OCI-LY1 (cell line): ENCODE measurements at regions not wholly inside any gene's neighbourhood (a gene's known extent, or its start where the extent isn't known, plus 50 kb on each side); places are given as distances from the start of the nearest gene placed in this dataset.

Experiments used
- H2AFZ ChIP-seq: fragments of 200-600 bp; sonication (generic), shearing (Covaris generic); 2 replicates; pipeline ENCODE4 v1.6.0; 2014; ENCODE audit warnings: antibody characterized with exemption, mild to moderate bottlenecking, low read length
- H3F3A ChIP-seq: fragments of 200-600 bp; sonication (generic), shearing (Covaris generic); 2 replicates; pipeline ENCODE4 v1.6.0; 2014; ENCODE audit warnings: mild to moderate bottlenecking, antibody characterized with exemption, low read length, moderate library complexity; ENCODE audit not compliant: insufficient read depth
- H3K27ac ChIP-seq: fragments of 200-600 bp; sonication (generic); 2 replicates; pipeline ENCODE4 v1.5.1; 2014; ENCODE audit warnings: low read length, mixed run types, mild to moderate bottlenecking, low read depth; ENCODE audit not compliant: poor library complexity, severe bottlenecking
- H3K27me3 ChIP-seq: fragments of 200-600 bp; sonication (generic); 2 replicates; pipeline ENCODE4 v1.6.0; 2014; ENCODE audit warnings: antibody characterized with exemption, mild to moderate bottlenecking, low read length, moderate library complexity; ENCODE audit not compliant: insufficient read depth
- H3K36me3 ChIP-seq: fragments of 200-600 bp; sonication (generic); 2 replicates; pipeline ENCODE4 v1.6.1; 2014; ENCODE audit warnings: mild to moderate bottlenecking, antibody characterized with exemption, low read length, moderate library complexity, mixed read lengths; ENCODE audit not compliant: insufficient read depth
- H3K4me1 ChIP-seq: fragments of 200-600 bp; sonication (generic); 2 replicates; pipeline ENCODE4 v1.5.1; 2014; ENCODE audit warnings: mild to moderate bottlenecking, low read length, moderate library complexity; ENCODE audit not compliant: insufficient read depth, severe bottlenecking
- H3K4me2 ChIP-seq: fragments of 200-600 bp; sonication (generic), shearing (Covaris generic); 2 replicates; pipeline ENCODE4 v1.6.1; 2014; ENCODE audit warnings: low read length
- H3K4me3 ChIP-seq: fragments of 200-600 bp; sonication (generic); 2 replicates; pipeline ENCODE4 v1.5.1; 2014; ENCODE audit warnings: low read length, low read depth, mild to moderate bottlenecking, mixed read lengths; ENCODE audit not compliant: poor library complexity, severe bottlenecking
- H3K79me2 ChIP-seq: fragments of 200-600 bp; shearing (Covaris generic); 2 replicates; pipeline ENCODE4 v1.6.1; 2016; ENCODE audit warnings: mixed run types, low read length, mixed read lengths; ENCODE audit not compliant: insufficient read depth
- H3K9ac ChIP-seq: fragments of 200-600 bp; sonication (generic), shearing (Covaris generic); 2 replicates; pipeline ENCODE4 v1.6.1; 2014; ENCODE audit warnings: mild to moderate bottlenecking, low read length, mixed read lengths
- H3K9me2 ChIP-seq: fragments of 200-600 bp; sonication (generic), shearing (Covaris generic); 2 replicates; pipeline ENCODE4 v1.6.1; 2014; ENCODE audit warnings: low read depth, mild to moderate bottlenecking, low read length, mixed read lengths
- H3K9me3 ChIP-seq: fragments of 200-600 bp; shearing (Covaris generic); 2 replicates; pipeline ENCODE4 v1.6.1; 2014; ENCODE audit warnings: low read length, mixed read lengths
- H4K20me1 ChIP-seq: fragments of 200-600 bp; sonication (generic), shearing (Covaris generic); 2 replicates; pipeline ENCODE4 v1.6.0; 2016; ENCODE audit warnings: mild to moderate bottlenecking, low read length; ENCODE audit not compliant: insufficient read depth
- CTCF ChIP-seq: fragments of 200-600 bp; sonication (generic), shearing (Covaris generic); IDR thresholded peaks from 2 replicates; pipeline ENCODE4 v1.5.1; 2017; ENCODE audit warnings: mild to moderate bottlenecking, antibody characterized with exemption, low read length, moderate library complexity, mixed read lengths
- EZH2 ChIP-seq: fragments of 200-600 bp; sonication (generic), shearing (Covaris generic); IDR thresholded peaks from 2 replicates; pipeline ENCODE4 v1.8.0; 2017; ENCODE audit warnings: borderline replicate concordance, mixed run types, mild to moderate bottlenecking, antibody characterized with exemption, low read length, moderate library complexity, mixed read lengths

DNA sequence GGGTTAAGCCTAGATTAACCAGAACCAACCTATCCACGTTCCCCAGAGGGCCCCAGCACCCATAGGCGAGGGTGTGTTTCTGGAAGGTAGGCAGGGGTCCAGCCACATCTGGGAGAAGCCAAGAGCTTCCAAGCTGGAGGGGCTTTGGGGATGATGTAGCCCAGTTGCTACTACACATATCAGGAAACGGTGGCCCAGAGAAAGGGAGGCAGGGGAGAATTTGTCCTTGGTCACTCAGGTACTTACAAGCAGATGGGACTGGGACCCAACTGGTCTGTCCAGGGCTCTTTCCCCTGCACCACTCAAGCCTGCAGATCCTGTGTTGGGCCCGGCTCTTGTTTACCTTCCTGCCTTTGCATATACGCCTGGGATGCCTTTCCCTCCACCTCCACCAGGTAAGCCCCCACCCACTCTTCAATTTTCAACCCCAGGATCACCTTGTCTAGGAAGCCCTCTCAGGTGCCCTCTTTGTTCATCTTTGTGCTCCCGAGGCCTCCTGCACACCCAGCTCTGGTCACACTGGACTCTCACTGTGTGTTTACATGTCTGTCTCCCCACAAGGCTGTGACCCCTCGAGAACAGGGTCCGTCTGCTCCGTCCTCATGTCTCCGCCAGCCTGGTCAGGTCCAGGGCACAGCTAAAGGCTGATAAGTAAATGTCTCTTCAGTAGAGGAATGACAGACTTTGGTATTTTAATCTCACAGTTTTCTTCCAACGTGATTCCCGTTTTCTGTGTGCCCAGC, 204.4 kb upstream of the LINGO1 start:
- no peak overlapping the region for H3K4me2 ChIP-seq
- H4K20me1 ChIP-seq = no peaks in the 10 kb centered on the region
- H2AFZ ChIP-seq = no peak overlapping the region
- no peaks in the 10 kb centered on the region for H3K36me3 ChIP-seq
- H3K79me2 ChIP-seq = no peaks in the 10 kb centered on the region
- H3K9ac ChIP-seq = no peak overlapping the region
- H3K4me3 ChIP-seq = no peak overlapping the region
- no peak overlapping the region for H3K27ac ChIP-seq
- H3F3A ChIP-seq = no peaks in the 10 kb centered on the region
- TF ChIP-seq EZH2 (no peak), CTCF (no peak)
- no peaks in the 10 kb centered on the region for H3K9me2 ChIP-seq
- no peaks in the 10 kb centered on the region for H3K27me3 ChIP-seq
- no peaks in the 10 kb centered on the region for H3K9me3 ChIP-seq
- H3K4me1 ChIP-seq = no peaks in the 10 kb centered on the region

DNA sequence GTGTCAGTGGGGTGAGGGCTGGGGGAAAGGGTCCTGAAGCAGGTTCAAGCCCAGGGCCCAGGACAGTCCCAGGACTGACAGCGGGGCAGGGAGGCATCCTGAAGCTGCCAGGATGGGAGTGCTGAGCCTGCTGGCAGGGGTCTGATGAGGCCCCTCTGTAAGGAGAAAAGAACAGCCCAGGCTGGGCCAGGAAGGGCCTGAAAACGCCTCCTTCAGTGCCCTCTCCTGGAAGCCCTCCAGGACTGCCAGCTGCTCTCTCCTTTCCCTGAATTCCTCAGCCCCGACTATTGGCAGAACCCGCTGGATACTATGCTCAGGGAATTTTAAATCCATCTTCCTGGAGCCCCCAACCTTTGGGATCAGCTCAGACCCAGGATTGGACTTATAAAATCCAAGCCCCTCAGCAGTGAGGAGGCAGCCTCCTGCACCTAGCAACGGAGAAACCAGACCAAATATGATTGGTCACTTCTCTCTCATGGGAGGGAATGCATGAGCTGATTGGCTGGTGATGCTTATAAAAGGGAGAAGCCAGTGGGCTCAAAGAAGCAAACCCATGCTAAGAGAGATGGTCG, 203.5 kb upstream of the LINGO1 start:
- Histone ChIP-seq H2AFZ (no peak overlapping the region), H4K20me1 (no peaks in the 10 kb centered on the region), H3F3A (no peaks in the 10 kb centered on the region), H3K9me3 (no peaks in the 10 kb centered on the region), H3K79me2 (no peaks in the 10 kb centered on the region), H3K27ac (no peak overlapping the region), H3K9ac (no peak overlapping the region), H3K4me2 (no peak overlapping the region), H3K4me3 (no peak overlapping the region), H3K27me3 (no peaks in the 10 kb centered on the region), H3K9me2 (no peaks in the 10 kb centered on the region), H3K4me1 (no peaks in the 10 kb centered on the region), H3K36me3 (no peaks in the 10 kb centered on the region)
- TF ChIP-seq CTCF (no peak), EZH2 (no peak)

GRCh38 chr15:77834276-77834990, 201.7 kb upstream of the LINGO1 start:
- H3K9me3 ChIP-seq = no peaks in the 10 kb centered on the region
- TF ChIP-seq EZH2 (no peak), CTCF (no peak)
- no peak overlapping the region for H3K4me3 ChIP-seq
- H3K27ac ChIP-seq = no peak overlapping the region
- H3K4me2 ChIP-seq = no peak overlapping the region
- no peaks in the 10 kb centered on the region for H3K9me2 ChIP-seq
- H2AFZ ChIP-seq = no peak overlapping the region
- no peaks in the 10 kb centered on the region for H3K27me3 ChIP-seq
- no peak overlapping the region for H3K9ac ChIP-seq
- no peaks in the 10 kb centered on the region for H4K20me1 ChIP-seq
- H3K4me1 ChIP-seq = no peaks in the 10 kb centered on the region
- H3K79me2 ChIP-seq = no peaks in the 10 kb centered on the region
- no peaks in the 10 kb centered on the region for H3F3A ChIP-seq
- H3K36me3 ChIP-seq = no peaks in the 10 kb centered on the region
